Epithelial cell of prostate (primary cell): ENCODE measurements at regions not wholly inside any gene's neighbourhood (a gene's known extent, or its start where the extent isn't known, plus 50 kb on each side); places are given as distances from the start of the nearest gene placed in this dataset.

Experiments used
- DNase-seq: peaks from one replicate; pipeline ENCODE4 v3.0.0-alpha.2; 2011; ENCODE audit warnings: low read depth, low spot score
- H3K27ac ChIP-seq: fragments of 450-650 bp; 2 replicates; pipeline ENCODE4 v1.5.1; 2017; ENCODE audit warnings: mild to moderate bottlenecking

- peak overlapping the region; percentile 92 for H3K27ac ChIP-seq
- peak; percentile 67 for DNase-seq
These were observed 119.3 kb upstream of the GJB6 start for GRCh38 chr13:20351281-20352022.

- peak overlapping the region; percentile 92 for H3K27ac ChIP-seq
- DNase-seq = peak; percentile 65
These were observed 118.7 kb upstream of the GJB6 start for GRCh38 chr13:20350819-20351218.

GRCh38 chr13:20350382-20350763, 118.3 kb upstream of the GJB6 start:
- peak overlapping the region; percentile 92 for H3K27ac ChIP-seq
- no peak for DNase-seq

GRCh38 chr13:20349564-20350381, 117.7 kb upstream of the GJB6 start:
- DNase-seq = no peak
- peak overlapping the region; percentile 92 for H3K27ac ChIP-seq

GRCh38 chr13:20348645-20349408, 116.7 kb upstream of the GJB6 start:
- H3K27ac ChIP-seq = no peak overlapping the region
- no peak for DNase-seq

GRCh38 chr13:20348018-20348417, 115.9 kb upstream of the GJB6 start:
- DNase-seq = no peak
- no peak overlapping the region for H3K27ac ChIP-seq

GRCh38 chr13:20344836-20345490, 112.8 kb upstream of the GJB6 start:
- no peak for DNase-seq
- no peak overlapping the region for H3K27ac ChIP-seq

GRCh38 chr13:20342311-20342710, 110.2 kb upstream of the GJB6 start:
- no peak for DNase-seq
- no peak overlapping the region for H3K27ac ChIP-seq

GRCh38 chr13:20340759-20341171, 108.6 kb upstream of the GJB6 start:
- H3K27ac ChIP-seq = peak overlapping the region; percentile 73
- DNase-seq = peak; percentile 49

- H3K27ac ChIP-seq = peak overlapping the region; percentile 73
- DNase-seq = no peak
These were observed 108.1 kb upstream of the GJB6 start for GRCh38 chr13:20340136-20340758.

GRCh38 chr13:20337884-20338551, 105.9 kb upstream of the GJB6 start:
- peak overlapping the region; percentile 73 for H3K27ac ChIP-seq

GRCh38 chr13:20336761-20337160, 104.6 kb upstream of the GJB6 start:
- DNase-seq = no peak
- H3K27ac ChIP-seq = no peak overlapping the region

More at GRCh38 chr13:20337884-20338551, 105.9 kb upstream of the GJB6 start:
- no peak for DNase-seq

GRCh38 chr13:20334309-20334708, 102.2 kb upstream of the GJB6 start:
- H3K27ac ChIP-seq = no peak overlapping the region
- DNase-seq = no peak

- no peak overlapping the region for H3K27ac ChIP-seq
- no peak for DNase-seq
These were observed 100.4 kb upstream of the GJB6 start for GRCh38 chr13:20332361-20333096.

- no peak overlapping the region for H3K27ac ChIP-seq
- no peak for DNase-seq
These were observed 99.8 kb upstream of the GJB6 start for GRCh38 chr13:20331949-20332348.

GRCh38 chr13:20331419-20331818, 99.3 kb upstream of the GJB6 start:
- H3K27ac ChIP-seq = no peak overlapping the region
- DNase-seq = no peak

- no peak for DNase-seq
These were observed 94.7 kb upstream of the GJB6 start for GRCh38 chr13:20326809-20327208.

GRCh38 chr13:20326276-20326675, 94.2 kb upstream of the GJB6 start:
- DNase-seq = no peak
- H3K27ac ChIP-seq = no peak overlapping the region

More at GRCh38 chr13:20326809-20327208, 94.7 kb upstream of the GJB6 start:
- H3K27ac ChIP-seq = no peak overlapping the region

- no peak for DNase-seq
These were observed 88.8 kb upstream of the GJB6 start for GRCh38 chr13:20320885-20321284.

More at GRCh38 chr13:20320885-20321284, 88.8 kb upstream of the GJB6 start:
- H3K27ac ChIP-seq = no peak overlapping the region
